Colonic mucosa (tissue), 4 donors: ENCODE measurements at regions not wholly inside any gene's neighbourhood (a gene's known extent, or its start where the extent isn't known, plus 50 kb on each side); places are given as distances from the start of the nearest gene placed in this dataset.

Experiments used
- DNase-seq: peaks from one replicate; pipeline ENCODE4 v3.0.0-alpha.2; 2020
- H3K27ac ChIP-seq: fragments of 200-600 bp; one replicate; pipeline ENCODE4 v1.8.0; 2021
- H3K27me3 ChIP-seq: fragments of 200-600 bp; one replicate; pipeline ENCODE4 v1.8.0; 2021
- H3K36me3 ChIP-seq: fragments of 200-600 bp; one replicate; pipeline ENCODE4 v1.8.0; 2021
- H3K4me1 ChIP-seq: fragments of 200-600 bp; one replicate; pipeline ENCODE4 v1.8.0; 2021; ENCODE audit warnings: mild to moderate bottlenecking
- H3K4me3 ChIP-seq: fragments of 200-600 bp; one replicate; pipeline ENCODE4 v1.8.0; 2021
- H3K9ac ChIP-seq, 2 donors: one replicate each; pipeline ENCODE4 v1.7.0; 2013; ENCODE audit warnings: control low read depth in 2 of 2, low read depth in 2 of 2, low read length in 2 of 2
- H3K9me3 ChIP-seq: fragments of 200-600 bp; one replicate; pipeline ENCODE4 v1.8.0; 2021
- intact Hi-C: fragments of 100-400 bp; cut with DNase I; formaldehyde crosslinking; loops from one replicate; pipeline ENCODE4 v1.14.1; 2022
- TF ChIP-seq, protein P1 (sequence below): fragments of 200-600 bp; IDR thresholded peaks from one replicate; pipeline ENCODE4 v1.8.0; 2022; ENCODE audit warnings: antibody characterized with exemption, mild to moderate bottlenecking
- donor health status: healthy.
- donor health status: DM: no; HTN: no; CAD: no.
- donor health status: DM: no; HTN: no; CAD: no.

GRCh38 chr2:150303281-150303680 is 184.2 kb downstream of the RND3 start:
- intact Hi-C loops = no loop called here
- no peak overlapping the region for H3K9ac ChIP-seq
- TF ChIP-seq, protein P1, sequence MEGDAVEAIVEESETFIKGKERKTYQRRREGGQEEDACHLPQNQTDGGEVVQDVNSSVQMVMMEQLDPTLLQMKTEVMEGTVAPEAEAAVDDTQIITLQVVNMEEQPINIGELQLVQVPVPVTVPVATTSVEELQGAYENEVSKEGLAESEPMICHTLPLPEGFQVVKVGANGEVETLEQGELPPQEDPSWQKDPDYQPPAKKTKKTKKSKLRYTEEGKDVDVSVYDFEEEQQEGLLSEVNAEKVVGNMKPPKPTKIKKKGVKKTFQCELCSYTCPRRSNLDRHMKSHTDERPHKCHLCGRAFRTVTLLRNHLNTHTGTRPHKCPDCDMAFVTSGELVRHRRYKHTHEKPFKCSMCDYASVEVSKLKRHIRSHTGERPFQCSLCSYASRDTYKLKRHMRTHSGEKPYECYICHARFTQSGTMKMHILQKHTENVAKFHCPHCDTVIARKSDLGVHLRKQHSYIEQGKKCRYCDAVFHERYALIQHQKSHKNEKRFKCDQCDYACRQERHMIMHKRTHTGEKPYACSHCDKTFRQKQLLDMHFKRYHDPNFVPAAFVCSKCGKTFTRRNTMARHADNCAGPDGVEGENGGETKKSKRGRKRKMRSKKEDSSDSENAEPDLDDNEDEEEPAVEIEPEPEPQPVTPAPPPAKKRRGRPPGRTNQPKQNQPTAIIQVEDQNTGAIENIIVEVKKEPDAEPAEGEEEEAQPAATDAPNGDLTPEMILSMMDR = no peak
- no peaks in the 10 kb centered on the region for H3K4me1 ChIP-seq
- H3K4me3 ChIP-seq = no peak overlapping the region
- no peaks in the 10 kb centered on the region for H3K9me3 ChIP-seq
- H3K27ac ChIP-seq = no peak overlapping the region
- H3K27me3 ChIP-seq = no peaks in the 10 kb centered on the region
- no peak for DNase-seq
- H3K36me3 ChIP-seq = no peaks in the 10 kb centered on the region

- DNase-seq = no peak
- Histone ChIP-seq H3K27me3 (no peaks in the 10 kb centered on the region), H3K36me3 (no peaks in the 10 kb centered on the region), H3K9me3 (no peaks in the 10 kb centered on the region), H3K4me1 (no peaks in the 10 kb centered on the region), H3K9ac (no peak overlapping the region), H3K4me3 (no peak overlapping the region), H3K27ac (no peak overlapping the region)
- TF ChIP-seq, protein P1 = no peak
- intact Hi-C loops = no loop called here
Measured at GRCh38 chr2:150298571-150299305, 188.7 kb downstream of the RND3 start.

DNA sequence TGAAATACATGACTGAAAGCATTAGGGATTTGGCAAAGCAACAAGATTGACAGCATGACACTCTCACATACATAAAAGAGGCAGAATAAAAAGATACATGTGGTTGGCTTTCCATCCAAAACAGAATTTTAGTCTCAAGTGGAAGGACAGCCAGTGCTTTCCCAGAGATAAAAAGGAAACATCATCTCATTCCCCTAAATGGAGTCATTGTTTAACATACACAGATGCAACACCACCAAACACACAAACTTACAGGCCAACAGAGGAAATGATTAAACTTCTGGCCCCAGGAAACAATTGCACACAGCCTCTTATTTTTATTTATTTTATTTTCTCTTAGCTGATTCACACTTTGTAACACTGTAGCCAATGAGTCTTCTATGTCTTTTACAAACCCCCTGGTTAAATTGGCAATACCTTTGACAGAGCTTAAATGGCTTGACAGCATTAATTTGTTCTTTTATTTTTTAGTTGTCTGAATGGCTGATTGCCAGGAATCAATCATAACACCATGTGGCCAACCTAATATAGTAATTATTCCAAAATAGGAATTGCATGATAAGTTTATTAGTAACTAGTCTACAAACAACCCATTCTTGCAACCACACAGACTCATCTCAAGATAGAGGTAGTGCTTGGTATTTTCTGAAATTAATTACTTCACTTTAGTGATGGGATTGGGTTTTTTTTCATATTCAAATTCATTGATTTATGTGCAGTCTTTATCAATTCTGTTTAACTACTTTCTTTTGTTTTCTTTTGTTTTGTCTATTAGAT is 190.5 kb downstream of the RND3 start:
- DNase-seq = no peak
- TF ChIP-seq, protein P1 = no peak
- no peaks in the 10 kb centered on the region for H3K36me3 ChIP-seq
- no peaks in the 10 kb centered on the region for H3K27me3 ChIP-seq
- H3K4me3 ChIP-seq = no peak overlapping the region
- intact Hi-C loops = no loop called here
- H3K27ac ChIP-seq = no peak overlapping the region
- no peak overlapping the region for H3K9ac ChIP-seq
- no peaks in the 10 kb centered on the region for H3K4me1 ChIP-seq
- no peaks in the 10 kb centered on the region for H3K9me3 ChIP-seq

- no peaks in the 10 kb centered on the region for H3K27me3 ChIP-seq
- no peaks in the 10 kb centered on the region for H3K4me1 ChIP-seq
- TF ChIP-seq, protein P1 = no peak
- H3K27ac ChIP-seq = no peak overlapping the region
- H3K4me3 ChIP-seq = no peak overlapping the region
- DNase-seq = no peak
- no peaks in the 10 kb centered on the region for H3K36me3 ChIP-seq
- H3K9me3 ChIP-seq = no peaks in the 10 kb centered on the region
- intact Hi-C loops = no loop called here
- H3K9ac ChIP-seq = no peak overlapping the region
Measured at GRCh38 chr2:150295544-150295943, 191.9 kb downstream of the RND3 start.

GRCh38 chr2:150293771-150294170 is 193.7 kb downstream of the RND3 start:
- no peaks in the 10 kb centered on the region for H3K9me3 ChIP-seq
- no peaks in the 10 kb centered on the region for H3K4me1 ChIP-seq
- H3K27me3 ChIP-seq = no peaks in the 10 kb centered on the region
- no peak for DNase-seq
- H3K36me3 ChIP-seq = no peaks in the 10 kb centered on the region
- no peak overlapping the region for H3K27ac ChIP-seq
- TF ChIP-seq, protein P1 = no peak
- no peak overlapping the region for H3K9ac ChIP-seq
- intact Hi-C loops = no loop called here
- no peak overlapping the region for H3K4me3 ChIP-seq
